H1 (cell line): ENCODE measurements at regions not wholly inside any gene's neighbourhood (a gene's known extent, or its start where the extent isn't known, plus 50 kb on each side); places are given as distances from the start of the nearest gene placed in this dataset.

Experiments
- CTCF ChIA-PET: fragments of 300-600 bp; sonication (Branson Sonifier 250); formaldehyde crosslinking; loops from one replicate; lab custom pipeline; 2021; ENCODE audit not compliant: partially characterized antibody; lab: Charles Lee
- POLR2A ChIA-PET: fragments of 300-600 bp; sonication (Branson Sonifier 250); formaldehyde crosslinking; loops from one replicate; lab custom pipeline; 2021; ENCODE audit warnings: inconsistent platforms; ENCODE audit not compliant: partially characterized antibody; lab: Charles Lee
- DNase-seq, 2 experiments: peaks; one replicate each; pipeline versions ENCODE4 v3.0.0 to v3.0.0-alpha.2; 2010 to 2022; ENCODE audit warnings: low spot score in 2 of 2, low read depth in 1 of 2, mixed read lengths in 1 of 2
- FAIRE-seq: peaks from 2 replicates; lab custom pipeline; 2011; peaks lifted over from hg19 to GRCh38; lab: Jason Lieb, UNC
- H2AFZ ChIP-seq: 2 replicates; pipeline ENCODE4 v1.8.1; 2012; ENCODE audit warnings: low read length, inconsistent platforms
- H2AK5ac ChIP-seq: 2 replicates; pipeline ENCODE4 v1.6.1; 2013; ENCODE audit warnings: low read depth, low read length
- H2BK120ac ChIP-seq: replicated peaks from 2 replicates; pipeline ENCODE3; 2013; ENCODE audit warnings: low read depth, low read length, inconsistent platforms
- H2BK12ac ChIP-seq: 2 replicates; pipeline ENCODE4 v1.6.1; 2013; ENCODE audit warnings: low read depth, low read length
- H2BK15ac ChIP-seq: 2 replicates; pipeline ENCODE4 v1.6.1; 2013; ENCODE audit warnings: low read length
- H2BK20ac ChIP-seq: 2 replicates; pipeline ENCODE4 v1.6.1; 2013; ENCODE audit warnings: low read length
- H2BK5ac ChIP-seq: 2 replicates; pipeline ENCODE4 v1.6.1; 2013; ENCODE audit warnings: low read depth, low read length
- H3K14ac ChIP-seq: 2 replicates; pipeline ENCODE4 v1.6.1; 2013; ENCODE audit warnings: inconsistent platforms; ENCODE audit not compliant: insufficient read length
- H3K18ac ChIP-seq: 2 replicates; pipeline ENCODE4 v1.6.1; 2013; ENCODE audit warnings: low read length; ENCODE audit errors: extremely low read depth
- H3K23ac ChIP-seq: 2 replicates; pipeline ENCODE4 v1.6.1; 2013; ENCODE audit warnings: inconsistent platforms; ENCODE audit not compliant: insufficient read length
- H3K23me2 ChIP-seq: 2 replicates; pipeline ENCODE4 v1.6.1; 2013; ENCODE audit warnings: low read depth, low read length
- H3K27ac ChIP-seq: 2 replicates; pipeline ENCODE4 v1.6.1; 2011; ENCODE audit warnings: low read depth, low read length, inconsistent platforms
- H3K27me3 ChIP-seq, 4 experiments: replicated peaks in 1 of 4; 1 replicate in 1 of 4; 2 replicates in 3 of 4; pipeline versions ENCODE4 v1.6.1 to v1.8.1; 2011 to 2013; ENCODE audit warnings: low read length in 3 of 4, mild to moderate bottlenecking in 3 of 4, inconsistent platforms in 2 of 4, mixed read lengths in 2 of 4, moderate library complexity in 1 of 4; ENCODE audit not compliant: control insufficient read depth in 3 of 4, insufficient read depth in 3 of 4; ENCODE audit errors: extremely low read depth in 1 of 4
- H3K36me3 ChIP-seq, 4 experiments: 2 replicates each; pipeline versions ENCODE4 v1.6.1 to v1.8.1; 2011 to 2013; ENCODE audit warnings: mild to moderate bottlenecking in 4 of 4, low read length in 3 of 4, moderate library complexity in 2 of 4, control low read depth in 1 of 4, inconsistent platforms in 1 of 4; ENCODE audit not compliant: insufficient read depth in 4 of 4, control insufficient read depth in 2 of 4
- H3K4ac ChIP-seq: replicated peaks from 2 replicates; pipeline ENCODE3; 2013; ENCODE audit warnings: low read length, low read depth, mixed read lengths, inconsistent platforms; ENCODE audit not compliant: insufficient read length
- H3K4me1 ChIP-seq, 4 experiments: replicated peaks in 1 of 4; 1 replicate in 1 of 4; 2 replicates in 3 of 4; pipeline versions ENCODE4 v1.6.1 to v1.8.1; 2011 to 2013; ENCODE audit warnings: low read length in 3 of 4, inconsistent platforms in 2 of 4, mixed read lengths in 1 of 4; ENCODE audit not compliant: insufficient read depth in 4 of 4, control insufficient read depth in 3 of 4
- H3K4me2 ChIP-seq, 2 experiments: 2 replicates each; pipeline versions ENCODE4 v1.6.1 to v1.8.1; 2011 to 2013; ENCODE audit warnings: low read depth in 2 of 2, low read length in 2 of 2, control low read depth in 1 of 2, inconsistent platforms in 1 of 2, mild to moderate bottlenecking in 1 of 2; ENCODE audit not compliant: insufficient read depth in 1 of 2
- H3K4me3 ChIP-seq, 4 experiments: fragments of 200-600, 300-600 bp in 1 of 4; sonication (generic), shearing (Covaris generic), sonication (Bioruptor Twin) in 1 of 4; 2 replicates each; pipeline versions ENCODE4 v1.5.1 to v1.8.1; 2011 to 2016; ENCODE audit warnings: low read length in 4 of 4, low read depth in 3 of 4, control low read depth in 2 of 4, inconsistent platforms in 2 of 4, mild to moderate bottlenecking in 2 of 4, mixed read lengths in 1 of 4, moderate library complexity in 1 of 4; ENCODE audit not compliant: insufficient read depth in 2 of 4; ENCODE audit errors: extremely low read depth in 1 of 4
- H3K56ac ChIP-seq: replicated peaks from 2 replicates; pipeline ENCODE3; 2013; ENCODE audit warnings: low read depth, mild to moderate bottlenecking, mixed read lengths, low read length, inconsistent platforms; ENCODE audit not compliant: insufficient read length
- H3K79me1 ChIP-seq: 2 replicates; pipeline ENCODE4 v1.6.1; 2013; ENCODE audit warnings: low read depth, low read length, control low read depth
- H3K79me2 ChIP-seq, 2 experiments: 2 replicates each; pipeline versions ENCODE4 v1.6.1 to v1.8.1; 2012 to 2013; ENCODE audit warnings: low read length in 2 of 2, mild to moderate bottlenecking in 2 of 2, inconsistent platforms in 1 of 2; ENCODE audit not compliant: insufficient read depth in 2 of 2, control insufficient read depth in 1 of 2
- H3K9ac ChIP-seq, 4 experiments: replicated peaks in 1 of 4; 1 replicate in 1 of 4; 2 replicates in 3 of 4; pipeline versions ENCODE4 v1.6.1 to v1.8.1; 2011 to 2013; ENCODE audit warnings: low read depth in 3 of 4, low read length in 3 of 4, control low read depth in 2 of 4, mild to moderate bottlenecking in 2 of 4, moderate library complexity in 2 of 4, inconsistent platforms in 1 of 4; ENCODE audit errors: extremely low read depth in 1 of 4
- H3K9me3 ChIP-seq, 2 experiments: 2 replicates each; pipeline versions ENCODE4 v1.6.1 to v1.8.1; 2012 to 2013; ENCODE audit warnings: mild to moderate bottlenecking in 2 of 2, moderate library complexity in 2 of 2, control low read depth in 1 of 2, inconsistent platforms in 1 of 2, low read depth in 1 of 2, low read length in 1 of 2, mixed read lengths in 1 of 2; ENCODE audit not compliant: insufficient read depth in 2 of 2
- H4K20me1 ChIP-seq, 2 experiments: replicated peaks in 1 of 2; 2 replicates each; pipeline versions ENCODE3 to v1.8.1; 2011 to 2013; ENCODE audit warnings: inconsistent platforms in 2 of 2, low read length in 2 of 2, mild to moderate bottlenecking in 1 of 2; ENCODE audit not compliant: insufficient read depth in 2 of 2, control insufficient read depth in 1 of 2
- H4K5ac ChIP-seq: 2 replicates; pipeline ENCODE4 v1.6.1; 2013; ENCODE audit warnings: low read length, low read depth, mixed read lengths, inconsistent platforms; ENCODE audit not compliant: insufficient read length
- H4K8ac ChIP-seq: 2 replicates; pipeline ENCODE4 v1.8.0; 2013; ENCODE audit warnings: mild to moderate bottlenecking, moderate library complexity, low read length, inconsistent platforms; ENCODE audit not compliant: insufficient read depth; ENCODE audit errors: extremely low read depth
- H4K91ac ChIP-seq: replicated peaks from 2 replicates; pipeline ENCODE3; 2013; ENCODE audit warnings: low read length, mixed read lengths, inconsistent platforms; ENCODE audit not compliant: insufficient read length
- CBX8 ChIP-seq: fragments of 300-800, 300-1000 bp; sonication (generic); IDR thresholded peaks from 2 replicates; pipeline ENCODE4 v1.7.1; 2016; ENCODE audit warnings: low read depth, low read length, borderline replicate concordance
- CTBP2 ChIP-seq: IDR thresholded peaks from 2 replicates; pipeline ENCODE4 v1.7.0; 2011; ENCODE audit warnings: borderline replicate concordance, mild to moderate bottlenecking, moderate library complexity, mixed read lengths, low read length; ENCODE audit not compliant: insufficient read depth, insufficient read length
- HDAC6 ChIP-seq: IDR thresholded peaks from one replicate; pipeline ENCODE4 v1.7.1; 2012; ENCODE audit warnings: low read depth, mild to moderate bottlenecking, inconsistent platforms, low read length, moderate library complexity
- JUN ChIP-seq: IDR thresholded peaks from 2 replicates; pipeline ENCODE4 v1.6.1; 2011; ENCODE audit warnings: low read depth, mild to moderate bottlenecking, improper control_type of control experiment, low read length
- JUND ChIP-seq: IDR thresholded peaks from 2 replicates; pipeline ENCODE4 v1.6.1; 2011; ENCODE audit warnings: mild to moderate bottlenecking, improper control_type of control experiment, low read length
- NRF1 ChIP-seq: IDR thresholded peaks from 2 replicates; pipeline ENCODE4 v1.6.1; 2011; ENCODE audit warnings: mild to moderate bottlenecking, low read depth, low read length, improper control_type of control experiment
- PHF8 ChIP-seq: fragments of 200-600 bp; sonication (generic); conservative IDR thresholded peaks from 2 replicates; pipeline ENCODE4 v1.7.1; 2012; ENCODE audit warnings: low read depth, mild to moderate bottlenecking, inconsistent platforms, low read length, moderate library complexity
- SP4 ChIP-seq: IDR thresholded peaks from 2 replicates; pipeline ENCODE4 v1.6.1; 2012; ENCODE audit warnings: low read length, inconsistent platforms
- SUZ12 ChIP-seq: fragments of 200-600 bp; sonication (generic); IDR thresholded peaks from 2 replicates; pipeline ENCODE4 v1.6.1; 2012; ENCODE audit warnings: mild to moderate bottlenecking, inconsistent platforms, low read length, moderate library complexity, mixed read lengths
- TCF12 ChIP-seq: IDR thresholded peaks from 2 replicates; pipeline ENCODE4 v1.6.1; 2011; ENCODE audit warnings: low read depth, mild to moderate bottlenecking, low read length
- YY1 ChIP-seq: IDR thresholded peaks from 2 replicates; pipeline ENCODE4 v1.6.1; 2011; ENCODE audit warnings: low read depth, mild to moderate bottlenecking, low read length
- WGBS, 2 experiments: shearing (Covaris generic) in 1 of 2; methylation state at CpG; one replicate each; pipeline versions ENCODE4 v1.1.6 to v1.1.7; 2013 to 2015; ENCODE audit warnings: low lambda C conversion rate in 2 of 2, mixed read lengths in 2 of 2, inconsistent platforms in 1 of 2, low coverage in 1 of 2, missing lambda C conversion rate in 1 of 2; ENCODE audit not compliant: insufficient replicate concordance in 2 of 2, insufficient coverage in 1 of 2, insufficient read length in 1 of 2; ENCODE audit errors: extremely low coverage in 1 of 2, missing lambda C conversion rate in 1 of 2; 5-methylcytosine and 5-hydroxymethylcytosine counted together
- TF ChIP-seq, protein P1 (sequence below): IDR thresholded peaks from 2 replicates; pipeline ENCODE4 v1.6.1; 2012; ENCODE audit warnings: inconsistent platforms
- TF ChIP-seq, protein P2 (sequence below): IDR thresholded peaks from 2 replicates; pipeline ENCODE4 v1.6.1; 2011; ENCODE audit warnings: low read depth, mild to moderate bottlenecking, low read length; ENCODE audit not compliant: insufficient read depth

DNA sequence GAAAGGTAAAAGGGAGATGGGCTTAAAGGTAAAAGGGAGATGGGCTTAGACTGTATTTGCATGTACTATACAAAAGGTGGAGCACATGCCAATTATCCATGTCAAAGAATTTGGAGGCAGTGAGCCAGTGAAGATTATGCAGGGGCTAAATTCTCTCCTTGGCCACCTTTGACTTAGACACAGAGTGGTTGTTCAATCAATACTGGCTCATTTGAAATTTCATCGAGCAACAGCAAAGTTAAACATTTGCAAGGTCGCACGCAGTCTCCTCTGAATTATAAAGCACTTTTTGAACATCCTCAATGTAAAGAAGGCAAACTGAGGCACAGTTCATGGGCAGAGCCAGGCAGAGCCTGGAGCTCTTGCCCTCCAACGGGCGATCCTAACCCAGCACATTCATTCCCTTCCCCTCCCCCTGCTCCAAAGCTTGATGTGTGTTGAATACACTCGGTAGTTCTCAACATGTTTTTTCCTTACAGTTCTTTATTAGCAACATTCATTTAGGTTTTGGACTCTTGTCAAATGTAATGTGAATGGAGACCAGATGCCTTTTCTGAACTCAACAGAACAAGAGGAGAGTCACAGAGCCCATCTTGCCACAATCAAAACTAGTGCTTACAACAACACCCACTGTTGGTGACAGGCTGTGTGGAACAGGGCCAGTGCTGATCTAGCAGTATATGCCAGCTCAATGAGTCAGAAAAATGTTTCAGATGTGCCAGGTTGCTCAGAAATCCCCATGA, 169.7 kb upstream of the G2E3 start:
- Histone ChIP-seq H3K14ac (no peak overlapping the region), H3K27ac (no peak overlapping the region), H4K8ac (no peak overlapping the region), H2AFZ (peak overlapping the region; percentile 21; the same call in 1 of the 2 replicates), H2BK5ac (no peak overlapping the region), H4K5ac (no peak overlapping the region), H3K23me2 (no peaks in the 10 kb centered on the region), H3K79me2 (no peaks in the 10 kb centered on the region), H2BK20ac (no peak overlapping the region), H4K20me1 (no peaks in the 10 kb centered on the region), H3K9ac (no peak overlapping the region), H3K4me3 (no peak overlapping the region), H3K79me1 (no peaks in the 10 kb centered on the region), H2BK120ac (no peak overlapping the region), H3K56ac (no peak overlapping the region), H3K4me2 (no peak overlapping the region), H3K23ac (no peak overlapping the region), H3K4me1 (no peaks in the 10 kb centered on the region; a peak in 1 of 7 replicates), H2AK5ac (no peak overlapping the region), H4K91ac (no peak overlapping the region), H3K18ac (no peak overlapping the region), H2BK15ac (no peak overlapping the region), H3K27me3 (no peaks in the 10 kb centered on the region), H2BK12ac (no peak overlapping the region), H3K9me3 (no peaks in the 10 kb centered on the region), H3K4ac (no peak overlapping the region), H3K36me3 (no peaks in the 10 kb centered on the region)
- DNase-seq (no peak), FAIRE-seq (no peak)
- ChIA-PET POLR2A (no interaction called here), CTCF (interaction anchor here (1.5 to 2.6 kb wide), 2 partner anchors 14 to 17 kb away, joined by 3 to 12 read pairs; no protein-coding TSS in a partner anchor)
- WGBS, 2 experiments = 92% methylated on average over 6 of the region's 6 CpGs; no CpG with 5 or more reads in 1 of the 2 experiments
- TF ChIP-seq CBX8 = no peak
- no peak for TF ChIP-seq SUZ12
- TF ChIP-seq NRF1 = no peak
- no peak for TF ChIP-seq JUN
- no peak for TF ChIP-seq CTBP2
- TF ChIP-seq SP4 = no peak
- no peak for TF ChIP-seq HDAC6
- no peak for TF ChIP-seq YY1
- TF ChIP-seq, protein P1, sequence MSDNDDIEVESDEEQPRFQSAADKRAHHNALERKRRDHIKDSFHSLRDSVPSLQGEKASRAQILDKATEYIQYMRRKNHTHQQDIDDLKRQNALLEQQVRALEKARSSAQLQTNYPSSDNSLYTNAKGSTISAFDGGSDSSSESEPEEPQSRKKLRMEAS = no peak
- no peak for TF ChIP-seq JUND
- TF ChIP-seq, protein P2, sequence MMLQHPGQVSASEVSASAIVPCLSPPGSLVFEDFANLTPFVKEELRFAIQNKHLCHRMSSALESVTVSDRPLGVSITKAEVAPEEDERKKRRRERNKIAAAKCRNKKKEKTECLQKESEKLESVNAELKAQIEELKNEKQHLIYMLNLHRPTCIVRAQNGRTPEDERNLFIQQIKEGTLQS = no peak
- TF ChIP-seq PHF8 = no peak
- TF ChIP-seq TCF12 = no peak
